PC-9 (cell line): ENCODE measurements at regions not wholly inside any gene's neighbourhood (a gene's known extent, or its start where the extent isn't known, plus 50 kb on each side); places are given as distances from the start of the nearest gene placed in this dataset.
"Not testable (repeated sequence)": the region's sequence is repeated elsewhere in the genome, so short reads cannot be mapped to it uniquely, and the experiment has no call there.

Source experiments
- BruUV-seq: library from RNA; stranded (reverse); fragments of 400-500 nt; replicated peaks from 2 replicates; lab custom pipeline; 2021; lab: Mats Ljungman, UMichigan
- CTCF ChIA-PET: fragments of 300-600 bp; sonication (Branson Sonifier 250); formaldehyde crosslinking; loops from one replicate; lab custom pipeline; 2022; ENCODE audit warnings: antibody characterized with exemption; lab: Charles Lee
- POLR2A ChIA-PET: fragments of 300-600 bp; sonication (Branson Sonifier 250); formaldehyde crosslinking; loops from one replicate; lab custom pipeline; 2022; ENCODE audit warnings: antibody characterized with exemption; ENCODE audit not compliant: unreplicated experiment; lab: Charles Lee
- DNase-seq, 2 experiments: peaks; one replicate each; pipeline versions ENCODE4 v3.0.0 to v3.0.0-alpha.2; 2015 to 2022; ENCODE audit warnings: mixed read lengths in 1 of 2
- H2AFZ ChIP-seq: fragments of 200-600 bp; sonication (generic); 2 replicates; pipeline ENCODE4 v1.8.1; 2017; ENCODE audit warnings: antibody characterized with exemption
- H3F3A ChIP-seq: fragments of 200-600 bp; sonication (generic); 2 replicates; pipeline ENCODE4 v1.8.1; 2017; ENCODE audit warnings: antibody characterized with exemption, mild to moderate bottlenecking, low read depth; ENCODE audit not compliant: insufficient read depth
- H3K27ac ChIP-seq: fragments of 200-600 bp; sonication (generic); 2 replicates; pipeline ENCODE4 v1.6.1; 2016; ENCODE audit warnings: mixed run types
- H3K27me3 ChIP-seq: fragments of 200-600 bp; sonication (generic); 2 replicates; pipeline ENCODE4 v1.6.1; 2016; ENCODE audit warnings: low read depth, mixed run types; ENCODE audit not compliant: insufficient read depth
- H3K36me3 ChIP-seq: fragments of 200-600 bp; sonication (generic); 2 replicates; pipeline ENCODE4 v1.6.1; 2016; ENCODE audit warnings: low read depth, mixed run types
- H3K4me1 ChIP-seq: fragments of 200-600 bp; sonication (generic); replicated peaks from 2 replicates; pipeline ENCODE4 v1.6.1; 2016; ENCODE audit warnings: mixed run types; ENCODE audit not compliant: insufficient read depth
- H3K4me2 ChIP-seq: fragments of 200-600 bp; sonication (generic); 2 replicates; pipeline ENCODE4 v1.6.1; 2017; ENCODE audit warnings: mixed run types
- H3K4me3 ChIP-seq: fragments of 200-600 bp; sonication (generic); 2 replicates; pipeline ENCODE4 v1.6.1; 2016; ENCODE audit warnings: mixed run types
- H3K79me2 ChIP-seq: fragments of 200-600 bp; sonication (generic); 2 replicates; pipeline ENCODE4 v1.6.1; 2017; ENCODE audit warnings: low read depth, mixed run types
- H3K9me2 ChIP-seq: fragments of 200-600 bp; sonication (generic); 2 replicates; pipeline ENCODE4 v1.8.1; 2017; ENCODE audit warnings: mild to moderate bottlenecking; ENCODE audit not compliant: insufficient read depth
- H3K9me3 ChIP-seq: fragments of 200-600 bp; sonication (generic); 2 replicates; pipeline ENCODE4 v1.8.1; 2016; ENCODE audit warnings: low read depth; ENCODE audit not compliant: insufficient read depth
- H4K20me1 ChIP-seq: fragments of 200-600 bp; sonication (generic); 2 replicates; pipeline ENCODE4 v1.8.1; 2017; ENCODE audit not compliant: insufficient read depth
- CTCF ChIP-seq: fragments of 200-600 bp; sonication (generic); conservative IDR thresholded peaks from 2 replicates; pipeline ENCODE4 v1.6.1; 2017; ENCODE audit warnings: mixed run types, antibody characterized with exemption, mild to moderate bottlenecking, moderate library complexity
- EZH2 ChIP-seq: fragments of 200-600 bp; sonication (generic); IDR thresholded peaks from 2 replicates; pipeline ENCODE4 v1.8.0; 2017; ENCODE audit warnings: antibody characterized with exemption, low read depth
- intact Hi-C: fragments of 100-400 bp; cut with micrococcal nuclease; formaldehyde crosslinking; loops from one replicate; pipeline ENCODE4 v1.10.0; 2022; ENCODE audit not compliant: unreplicated experiment

- Histone ChIP-seq H3F3A (no peaks in the 10 kb centered on the region), H3K36me3 (no peaks in the 10 kb centered on the region), H3K9me3 (no peaks in the 10 kb centered on the region), H2AFZ (no peak overlapping the region), H4K20me1 (no peaks in the 10 kb centered on the region), H3K4me2 (no peak overlapping the region), H3K4me3 (no peak overlapping the region), H3K79me2 (no peaks in the 10 kb centered on the region), H3K27ac (no peak overlapping the region), H3K27me3 (no peaks in the 10 kb centered on the region), H3K9me2 (no peaks in the 10 kb centered on the region), H3K4me1 (no peaks in the 10 kb centered on the region)
- DNase-seq = no peak
- ChIA-PET POLR2A (no interaction called here), CTCF (no interaction called here)
- no TSS peak for BruUV-seq
- no peak for TF ChIP-seq EZH2
- TF ChIP-seq CTCF = no peak
- intact Hi-C loops = no loop called here
Observed at GRCh38 chr13:67462098-67462497, 232.0 kb upstream of the PCDH9 start.

- CTCF ChIA-PET, DNase-seq, H3K4me1 ChIP-seq, H3K79me2 ChIP-seq, POLR2A ChIA-PET, H3K4me3 ChIP-seq, intact Hi-C loops, H3K27ac ChIP-seq, H2AFZ ChIP-seq, BruUV-seq, H3K4me2 ChIP-seq, H3K36me3 ChIP-seq, H3F3A ChIP-seq, H3K9me2 ChIP-seq, H4K20me1 ChIP-seq, H3K27me3 ChIP-seq, H3K9me3 ChIP-seq: not testable (repeated sequence)
Observed at GRCh38 chr13:67452526-67452925, 222.4 kb upstream of the PCDH9 start.

- no peak for DNase-seq
- Histone ChIP-seq H3K4me3 (no peak overlapping the region), H3K36me3 (no peaks in the 10 kb centered on the region), H3K9me3 (no peaks in the 10 kb centered on the region), H2AFZ (no peak overlapping the region), H4K20me1 (no peaks in the 10 kb centered on the region), H3K27me3 (no peaks in the 10 kb centered on the region), H3K27ac (no peak overlapping the region), H3K79me2 (no peaks in the 10 kb centered on the region), H3F3A (no peaks in the 10 kb centered on the region), H3K9me2 (no peaks in the 10 kb centered on the region; the same call in 1 of the 2 replicates), H3K4me1 (no peaks in the 10 kb centered on the region), H3K4me2 (no peak overlapping the region)
- POLR2A ChIA-PET = no interaction called here
- TF ChIP-seq EZH2 = no peak
- no peak for TF ChIP-seq CTCF
- intact Hi-C loops = no loop called here
- no TSS peak for BruUV-seq
- CTCF ChIA-PET = no interaction called here
Observed at GRCh38 chr13:67445436-67445835, 215.3 kb upstream of the PCDH9 start.

- H3K36me3 ChIP-seq = no peaks in the 10 kb centered on the region
- no peaks in the 10 kb centered on the region for H4K20me1 ChIP-seq
- no peak overlapping the region for H3K4me2 ChIP-seq
- H3K4me1 ChIP-seq = no peaks in the 10 kb centered on the region
- no peaks in the 10 kb centered on the region for H3K79me2 ChIP-seq
- no peaks in the 10 kb centered on the region for H3K27me3 ChIP-seq
- ChIA-PET CTCF (no interaction called here), POLR2A (no interaction called here)
- H3K9me3 ChIP-seq = no peaks in the 10 kb centered on the region
- DNase-seq = no peak
- H3K27ac ChIP-seq = no peak overlapping the region
- intact Hi-C loops = no loop called here
- no peak overlapping the region for H3K4me3 ChIP-seq
- no peaks in the 10 kb centered on the region; the same call in 1 of the 2 replicates for H3K9me2 ChIP-seq
- BruUV-seq = no TSS peak
- H3F3A ChIP-seq = no peaks in the 10 kb centered on the region
- TF ChIP-seq EZH2 (no peak), CTCF (no peak)
- no peak overlapping the region for H2AFZ ChIP-seq
Observed at GRCh38 chr13:67443923-67444322, 213.8 kb upstream of the PCDH9 start.
